ENCODE measurements at regions not wholly inside any gene's neighbourhood (a gene's known extent, or its start where the extent isn't known, plus 50 kb on each side); places are given as distances from the start of the nearest gene placed in this dataset.

DNA sequence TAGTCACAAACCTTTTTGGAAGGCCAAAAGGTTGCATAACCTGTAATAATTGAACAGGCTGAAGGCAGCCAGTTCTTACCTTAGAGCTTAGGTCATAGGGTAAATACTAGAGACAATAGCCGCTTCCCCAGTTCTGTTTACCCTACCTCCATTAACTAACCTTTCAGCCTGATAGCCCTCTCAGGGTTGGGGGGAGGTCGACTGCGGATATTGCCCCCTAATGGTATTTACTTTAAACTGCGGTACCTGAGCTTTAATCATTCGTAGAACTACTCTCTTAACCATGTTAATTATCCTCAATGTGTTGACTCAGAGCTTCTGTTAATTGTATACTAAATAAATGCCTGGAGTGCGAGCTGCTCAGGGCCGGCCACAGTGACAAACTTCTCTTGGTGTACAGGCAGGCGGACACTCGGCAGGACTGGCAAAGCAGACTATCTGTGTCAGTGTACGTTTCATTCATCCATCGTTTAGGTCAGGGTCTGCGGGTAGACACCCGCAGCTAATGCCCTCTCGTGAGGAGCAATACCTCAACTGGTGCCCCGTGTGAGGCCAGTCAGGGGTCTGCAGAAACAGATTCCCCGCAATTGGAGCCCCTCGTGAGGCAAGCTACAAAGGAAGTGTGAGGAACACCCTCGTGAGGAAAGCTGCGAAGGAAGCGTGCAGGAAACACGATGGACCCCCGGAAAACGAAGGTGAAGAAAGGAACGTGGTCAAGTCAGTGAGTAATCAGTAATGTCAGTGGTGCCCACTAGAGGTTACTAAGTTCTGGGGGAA, 115.3 kb upstream of the SCN7A start:
- no peak overlapping the region for H2AFZ ChIP-seq (ENCODE audit: low read depth)

DNA sequence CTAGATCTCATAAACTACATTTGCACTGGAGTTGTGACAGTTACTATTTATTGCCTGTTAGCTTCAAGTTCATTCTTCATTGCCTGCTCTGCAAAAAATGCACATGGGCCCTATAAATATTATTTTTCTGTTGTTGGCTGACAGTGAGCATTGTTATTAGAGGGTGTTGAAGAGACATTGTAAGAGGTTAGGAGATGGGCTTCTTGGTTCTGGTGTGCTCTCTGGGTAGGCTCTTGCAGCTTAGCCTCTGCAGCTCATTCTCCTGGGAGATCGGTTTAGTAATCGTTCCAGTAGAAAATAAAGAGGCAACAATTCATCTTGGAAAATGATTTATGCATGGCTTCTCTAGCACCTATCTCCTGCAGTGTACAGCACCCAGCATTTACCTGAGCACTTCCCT, 113.8 kb upstream of the SCN7A start:
- Histone ChIP-seq H2AFZ (ENCODE audit: low read depth) (no peak overlapping the region), H3K9me2 (no peaks in the 10 kb centered on the region), H3K79me2 (ENCODE audit: insufficient read depth) (no peaks in the 10 kb centered on the region), H3K36me3 (replicated peaks in 1 of 2; ENCODE audit: control insufficient read depth in 1 of 2, insufficient read depth in 2 of 2, low read length in 1 of 2) (no peaks in the 10 kb centered on the region), H3K27ac (ENCODE audit: low read depth in 2 of 2, low read length in 1 of 2) (no peak overlapping the region), H4K20me1 (ENCODE audit: insufficient read depth) (no peaks in the 10 kb centered on the region), H3K4me1 (ENCODE audit: control insufficient read depth in 1 of 2, insufficient read depth in 2 of 2, low read depth in 1 of 2, low read length in 1 of 2) (no peaks in the 10 kb centered on the region; a peak in 1 of 4 replicates), H3K27me3 (ENCODE audit: insufficient read depth) (no peaks in the 10 kb centered on the region), H3K9ac (no peak overlapping the region), H3K9me3 (no peaks in the 10 kb centered on the region), H3K4me3 (ENCODE audit: low read depth in 2 of 2, low read length in 1 of 2) (no peak overlapping the region), H3K4me2 (no peak overlapping the region), H3F3A (replicated peaks; ENCODE audit: insufficient read depth) (no peaks in the 10 kb centered on the region)
- WGBS (ENCODE audit: low lambda C conversion rate), result 90% methylated on average over 2 of the region's 2 CpGs
- CTCF ChIA-PET, result no interaction called here
- POLR2A ChIA-PET, result interaction anchor here (0.8 kb wide), 1 partner anchor 114 kb away, joined by 3 read pairs; the partner anchor contains the start of gene SCN7A
- no peak for DNase-seq
- TF ChIP-seq FOXJ3 (CRISPR knock-in tag; IDR thresholded peaks at IDR 0.05) (no peak), FOSL2 (IDR thresholded peaks at IDR 0.05; ENCODE audit: borderline replicate concordance, low read depth) (no peak), SIN3A (IDR thresholded peaks at IDR 0.05; ENCODE audit: borderline replicate concordance, low read depth, low read length) (no peak), RCOR1 (IDR thresholded peaks at IDR 0.05; ENCODE audit: low read length) (no peak), POLR2AphosphoS5 (IDR thresholded peaks at IDR 0.05; ENCODE audit: low read depth, low read length) (no peak), TCF12 (IDR thresholded peaks at IDR 0.05) (no peak), TEAD4 (IDR thresholded peaks at IDR 0.05; ENCODE audit: borderline replicate concordance, insufficient read depth) (no peak), EZH2phosphoT487 (IDR thresholded peaks at IDR 0.05; ENCODE audit: borderline replicate concordance, low read depth) (no peak), YY1 (IDR thresholded peaks at IDR 0.05; ENCODE audit: low read depth) (no peak)
- TF ChIP-seq, protein P1, sequence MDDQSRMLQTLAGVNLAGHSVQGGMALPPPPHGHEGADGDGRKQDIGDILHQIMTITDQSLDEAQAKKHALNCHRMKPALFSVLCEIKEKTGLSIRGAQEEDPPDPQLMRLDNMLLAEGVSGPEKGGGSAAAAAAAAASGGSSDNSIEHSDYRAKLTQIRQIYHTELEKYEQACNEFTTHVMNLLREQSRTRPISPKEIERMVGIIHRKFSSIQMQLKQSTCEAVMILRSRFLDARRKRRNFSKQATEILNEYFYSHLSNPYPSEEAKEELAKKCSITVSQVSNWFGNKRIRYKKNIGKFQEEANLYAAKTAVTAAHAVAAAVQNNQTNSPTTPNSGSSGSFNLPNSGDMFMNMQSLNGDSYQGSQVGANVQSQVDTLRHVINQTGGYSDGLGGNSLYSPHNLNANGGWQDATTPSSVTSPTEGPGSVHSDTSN (IDR thresholded peaks at IDR 0.05), result no peak
- TF ChIP-seq, protein P2, sequence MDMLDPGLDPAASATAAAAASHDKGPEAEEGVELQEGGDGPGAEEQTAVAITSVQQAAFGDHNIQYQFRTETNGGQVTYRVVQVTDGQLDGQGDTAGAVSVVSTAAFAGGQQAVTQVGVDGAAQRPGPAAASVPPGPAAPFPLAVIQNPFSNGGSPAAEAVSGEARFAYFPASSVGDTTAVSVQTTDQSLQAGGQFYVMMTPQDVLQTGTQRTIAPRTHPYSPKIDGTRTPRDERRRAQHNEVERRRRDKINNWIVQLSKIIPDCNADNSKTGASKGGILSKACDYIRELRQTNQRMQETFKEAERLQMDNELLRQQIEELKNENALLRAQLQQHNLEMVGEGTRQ (IDR thresholded peaks at IDR 0.05; ENCODE audit: borderline replicate concordance, low read depth, low read length), result no peak
- TF ChIP-seq, protein P3, sequence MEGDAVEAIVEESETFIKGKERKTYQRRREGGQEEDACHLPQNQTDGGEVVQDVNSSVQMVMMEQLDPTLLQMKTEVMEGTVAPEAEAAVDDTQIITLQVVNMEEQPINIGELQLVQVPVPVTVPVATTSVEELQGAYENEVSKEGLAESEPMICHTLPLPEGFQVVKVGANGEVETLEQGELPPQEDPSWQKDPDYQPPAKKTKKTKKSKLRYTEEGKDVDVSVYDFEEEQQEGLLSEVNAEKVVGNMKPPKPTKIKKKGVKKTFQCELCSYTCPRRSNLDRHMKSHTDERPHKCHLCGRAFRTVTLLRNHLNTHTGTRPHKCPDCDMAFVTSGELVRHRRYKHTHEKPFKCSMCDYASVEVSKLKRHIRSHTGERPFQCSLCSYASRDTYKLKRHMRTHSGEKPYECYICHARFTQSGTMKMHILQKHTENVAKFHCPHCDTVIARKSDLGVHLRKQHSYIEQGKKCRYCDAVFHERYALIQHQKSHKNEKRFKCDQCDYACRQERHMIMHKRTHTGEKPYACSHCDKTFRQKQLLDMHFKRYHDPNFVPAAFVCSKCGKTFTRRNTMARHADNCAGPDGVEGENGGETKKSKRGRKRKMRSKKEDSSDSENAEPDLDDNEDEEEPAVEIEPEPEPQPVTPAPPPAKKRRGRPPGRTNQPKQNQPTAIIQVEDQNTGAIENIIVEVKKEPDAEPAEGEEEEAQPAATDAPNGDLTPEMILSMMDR (IDR thresholded peaks at IDR 0.05), result no peak
- TF ChIP-seq, protein P4, sequence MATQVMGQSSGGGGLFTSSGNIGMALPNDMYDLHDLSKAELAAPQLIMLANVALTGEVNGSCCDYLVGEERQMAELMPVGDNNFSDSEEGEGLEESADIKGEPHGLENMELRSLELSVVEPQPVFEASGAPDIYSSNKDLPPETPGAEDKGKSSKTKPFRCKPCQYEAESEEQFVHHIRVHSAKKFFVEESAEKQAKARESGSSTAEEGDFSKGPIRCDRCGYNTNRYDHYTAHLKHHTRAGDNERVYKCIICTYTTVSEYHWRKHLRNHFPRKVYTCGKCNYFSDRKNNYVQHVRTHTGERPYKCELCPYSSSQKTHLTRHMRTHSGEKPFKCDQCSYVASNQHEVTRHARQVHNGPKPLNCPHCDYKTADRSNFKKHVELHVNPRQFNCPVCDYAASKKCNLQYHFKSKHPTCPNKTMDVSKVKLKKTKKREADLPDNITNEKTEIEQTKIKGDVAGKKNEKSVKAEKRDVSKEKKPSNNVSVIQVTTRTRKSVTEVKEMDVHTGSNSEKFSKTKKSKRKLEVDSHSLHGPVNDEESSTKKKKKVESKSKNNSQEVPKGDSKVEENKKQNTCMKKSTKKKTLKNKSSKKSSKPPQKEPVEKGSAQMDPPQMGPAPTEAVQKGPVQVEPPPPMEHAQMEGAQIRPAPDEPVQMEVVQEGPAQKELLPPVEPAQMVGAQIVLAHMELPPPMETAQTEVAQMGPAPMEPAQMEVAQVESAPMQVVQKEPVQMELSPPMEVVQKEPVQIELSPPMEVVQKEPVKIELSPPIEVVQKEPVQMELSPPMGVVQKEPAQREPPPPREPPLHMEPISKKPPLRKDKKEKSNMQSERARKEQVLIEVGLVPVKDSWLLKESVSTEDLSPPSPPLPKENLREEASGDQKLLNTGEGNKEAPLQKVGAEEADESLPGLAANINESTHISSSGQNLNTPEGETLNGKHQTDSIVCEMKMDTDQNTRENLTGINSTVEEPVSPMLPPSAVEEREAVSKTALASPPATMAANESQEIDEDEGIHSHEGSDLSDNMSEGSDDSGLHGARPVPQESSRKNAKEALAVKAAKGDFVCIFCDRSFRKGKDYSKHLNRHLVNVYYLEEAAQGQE (IDR thresholded peaks at IDR 0.05; ENCODE audit: low read depth, low read length), result no peak
- TF ChIP-seq, protein P5, sequence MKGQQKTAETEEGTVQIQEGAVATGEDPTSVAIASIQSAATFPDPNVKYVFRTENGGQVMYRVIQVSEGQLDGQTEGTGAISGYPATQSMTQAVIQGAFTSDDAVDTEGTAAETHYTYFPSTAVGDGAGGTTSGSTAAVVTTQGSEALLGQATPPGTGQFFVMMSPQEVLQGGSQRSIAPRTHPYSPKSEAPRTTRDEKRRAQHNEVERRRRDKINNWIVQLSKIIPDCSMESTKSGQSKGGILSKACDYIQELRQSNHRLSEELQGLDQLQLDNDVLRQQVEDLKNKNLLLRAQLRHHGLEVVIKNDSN (IDR thresholded peaks at IDR 0.05; ENCODE audit: borderline replicate concordance, low read depth), result no peak

More for the DNA sequence above, 115.3 kb upstream of the SCN7A start:
- H3K9ac ChIP-seq, result no peak overlapping the region
- no peaks in the 10 kb centered on the region for H3K9me3 ChIP-seq
- no peaks in the 10 kb centered on the region for H3K9me2 ChIP-seq
- no peaks in the 10 kb centered on the region for H3K27me3 ChIP-seq (ENCODE audit: insufficient read depth)
- 78% methylated on average over 19 of the region's 24 CpGs for WGBS (ENCODE audit: low lambda C conversion rate)
- H3K4me3 ChIP-seq (ENCODE audit: low read depth in 2 of 2, low read length in 1 of 2), result no peak overlapping the region
- CTCF ChIA-PET, result no interaction called here
- H3F3A ChIP-seq (replicated peaks; ENCODE audit: insufficient read depth), result no peaks in the 10 kb centered on the region
- DNase-seq, result no peak
- no peak overlapping the region for H3K27ac ChIP-seq (ENCODE audit: low read depth in 2 of 2, low read length in 1 of 2)
- TF ChIP-seq, protein P6, sequence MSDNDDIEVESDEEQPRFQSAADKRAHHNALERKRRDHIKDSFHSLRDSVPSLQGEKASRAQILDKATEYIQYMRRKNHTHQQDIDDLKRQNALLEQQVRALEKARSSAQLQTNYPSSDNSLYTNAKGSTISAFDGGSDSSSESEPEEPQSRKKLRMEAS (IDR thresholded peaks at IDR 0.05; ENCODE audit: low read depth), result no peak
- no peak for TF ChIP-seq JUND (IDR thresholded peaks at IDR 0.05)
- no peak for TF ChIP-seq NRF1 (IDR thresholded peaks at IDR 0.05; ENCODE audit: low read depth, low read length)
- no peak for TF ChIP-seq RCOR1 (IDR thresholded peaks at IDR 0.05; ENCODE audit: low read length)
- no peak for TF ChIP-seq MEF2A (IDR thresholded peaks at IDR 0.05; ENCODE audit: borderline replicate concordance, low read depth)
- TF ChIP-seq RXRA (IDR thresholded peaks at IDR 0.05; ENCODE audit: borderline replicate concordance, low read depth), result no peak
- TF ChIP-seq MXI1 (IDR thresholded peaks at IDR 0.05; ENCODE audit: low read depth, low read length), result no peak
- no peak for TF ChIP-seq SMC3 (IDR thresholded peaks at IDR 0.05; ENCODE audit: low read depth, low read length)
- TF ChIP-seq TAF1 (IDR thresholded peaks at IDR 0.05; ENCODE audit: borderline replicate concordance, low read depth, low read length), result no peak
- TF ChIP-seq ELF1 (IDR thresholded peaks at IDR 0.05), result no peak
- no peaks in the 10 kb centered on the region for H3K79me2 ChIP-seq (ENCODE audit: insufficient read depth)
- no peak overlapping the region for H3K4me2 ChIP-seq
- no peaks in the 10 kb centered on the region for H3K36me3 ChIP-seq (replicated peaks in 1 of 2; ENCODE audit: control insufficient read depth in 1 of 2, insufficient read depth in 2 of 2, low read length in 1 of 2)
- no peaks in the 10 kb centered on the region for H4K20me1 ChIP-seq (ENCODE audit: insufficient read depth)
- POLR2A ChIA-PET, result no interaction called here
- H3K4me1 ChIP-seq (ENCODE audit: control insufficient read depth in 1 of 2, insufficient read depth in 2 of 2, low read depth in 1 of 2, low read length in 1 of 2), result no peaks in the 10 kb centered on the region; a peak in 1 of 4 replicates

Data from SK-N-SH (cell line).